GM12864 (cell line): ENCODE measurements at regions not wholly inside any gene's neighbourhood (a gene's known extent, or its start where the extent isn't known, plus 50 kb on each side); places are given as distances from the start of the nearest gene placed in this dataset.

ENCODE experiments used
- DNase-seq: peaks from one replicate; pipeline ENCODE4 v3.0.0-alpha.2; 2011; ENCODE audit warnings: low read depth
- H3K4me3 ChIP-seq: 2 replicates; pipeline ENCODE4 v1.5.1; 2011; ENCODE audit warnings: mild to moderate bottlenecking, low read depth, low read length, control low read depth
- TF ChIP-seq, protein P1 (sequence below): IDR thresholded peaks from 2 replicates; pipeline ENCODE4 v1.5.1; 2011; ENCODE audit warnings: low read depth, mild to moderate bottlenecking, moderate library complexity, low read length, control low read depth, inconsistent platforms; ENCODE audit errors: missing control alignments

DNA sequence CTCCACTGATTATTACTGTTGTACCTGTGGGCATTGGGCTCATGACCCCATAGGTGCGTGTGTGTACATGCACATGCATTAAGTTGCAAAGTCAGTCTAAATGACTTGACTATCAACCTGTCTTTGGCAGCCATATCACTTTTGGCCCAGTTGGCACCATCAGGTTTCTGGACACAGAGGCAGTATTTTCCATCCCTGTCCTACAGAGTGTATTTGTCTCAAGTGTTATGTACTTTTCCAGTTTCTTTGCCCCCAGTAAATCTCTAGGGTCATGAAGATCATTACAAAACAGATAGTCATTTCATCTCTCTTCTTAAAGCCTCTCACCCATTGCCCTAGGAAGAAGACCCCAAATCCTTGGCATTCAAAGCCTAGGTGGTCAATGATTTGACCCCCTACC is 121.4 kb downstream of the C9orf152 start:
- no peak overlapping the region for H3K4me3 ChIP-seq
- no peak for DNase-seq
- TF ChIP-seq, protein P1, sequence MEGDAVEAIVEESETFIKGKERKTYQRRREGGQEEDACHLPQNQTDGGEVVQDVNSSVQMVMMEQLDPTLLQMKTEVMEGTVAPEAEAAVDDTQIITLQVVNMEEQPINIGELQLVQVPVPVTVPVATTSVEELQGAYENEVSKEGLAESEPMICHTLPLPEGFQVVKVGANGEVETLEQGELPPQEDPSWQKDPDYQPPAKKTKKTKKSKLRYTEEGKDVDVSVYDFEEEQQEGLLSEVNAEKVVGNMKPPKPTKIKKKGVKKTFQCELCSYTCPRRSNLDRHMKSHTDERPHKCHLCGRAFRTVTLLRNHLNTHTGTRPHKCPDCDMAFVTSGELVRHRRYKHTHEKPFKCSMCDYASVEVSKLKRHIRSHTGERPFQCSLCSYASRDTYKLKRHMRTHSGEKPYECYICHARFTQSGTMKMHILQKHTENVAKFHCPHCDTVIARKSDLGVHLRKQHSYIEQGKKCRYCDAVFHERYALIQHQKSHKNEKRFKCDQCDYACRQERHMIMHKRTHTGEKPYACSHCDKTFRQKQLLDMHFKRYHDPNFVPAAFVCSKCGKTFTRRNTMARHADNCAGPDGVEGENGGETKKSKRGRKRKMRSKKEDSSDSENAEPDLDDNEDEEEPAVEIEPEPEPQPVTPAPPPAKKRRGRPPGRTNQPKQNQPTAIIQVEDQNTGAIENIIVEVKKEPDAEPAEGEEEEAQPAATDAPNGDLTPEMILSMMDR, result no peak

DNA sequence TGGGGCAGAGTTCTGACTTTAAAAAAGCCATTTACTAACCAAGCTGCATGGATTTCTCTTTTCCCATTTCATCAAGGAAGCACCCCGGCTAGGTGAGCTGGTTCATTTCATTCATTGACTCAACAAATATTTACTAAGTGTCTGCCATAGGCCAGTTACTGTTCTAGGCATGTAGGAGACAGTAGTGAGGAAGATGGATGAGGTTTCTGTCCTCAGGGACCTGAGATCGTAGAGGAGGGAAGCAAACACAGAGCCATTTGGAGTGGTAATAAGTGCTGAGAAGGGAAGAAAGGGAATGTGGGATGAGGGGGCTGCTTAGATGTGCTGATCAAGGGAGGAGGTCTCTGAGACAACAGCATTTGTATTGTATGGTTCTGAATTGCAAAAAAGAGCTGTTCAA is 120.4 kb downstream of the C9orf152 start:
- TF ChIP-seq, protein P1, result no peak
- no peak overlapping the region for H3K4me3 ChIP-seq
- DNase-seq, result no peak

DNA sequence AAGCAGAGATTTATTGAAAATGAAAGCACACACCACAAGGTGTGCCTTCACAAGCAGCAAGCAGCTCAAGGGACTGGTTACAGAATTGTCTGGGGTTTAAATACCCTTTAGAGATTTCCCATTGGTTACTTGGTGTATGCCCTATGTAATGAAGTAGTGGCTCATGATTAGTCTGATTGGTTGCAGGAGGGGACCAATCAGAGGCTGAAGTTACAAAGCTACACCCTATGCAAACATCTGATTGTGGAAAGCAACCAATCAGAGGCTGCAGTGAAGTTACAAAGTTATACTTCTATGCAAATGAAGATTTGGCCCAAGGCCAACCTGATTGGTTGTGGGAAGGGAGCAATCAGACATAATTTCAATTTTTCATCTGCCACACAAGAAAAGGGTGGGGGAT is 119.9 kb downstream of the C9orf152 start:
- no peak for DNase-seq
- no peak overlapping the region for H3K4me3 ChIP-seq
- TF ChIP-seq, protein P1, result no peak

DNA sequence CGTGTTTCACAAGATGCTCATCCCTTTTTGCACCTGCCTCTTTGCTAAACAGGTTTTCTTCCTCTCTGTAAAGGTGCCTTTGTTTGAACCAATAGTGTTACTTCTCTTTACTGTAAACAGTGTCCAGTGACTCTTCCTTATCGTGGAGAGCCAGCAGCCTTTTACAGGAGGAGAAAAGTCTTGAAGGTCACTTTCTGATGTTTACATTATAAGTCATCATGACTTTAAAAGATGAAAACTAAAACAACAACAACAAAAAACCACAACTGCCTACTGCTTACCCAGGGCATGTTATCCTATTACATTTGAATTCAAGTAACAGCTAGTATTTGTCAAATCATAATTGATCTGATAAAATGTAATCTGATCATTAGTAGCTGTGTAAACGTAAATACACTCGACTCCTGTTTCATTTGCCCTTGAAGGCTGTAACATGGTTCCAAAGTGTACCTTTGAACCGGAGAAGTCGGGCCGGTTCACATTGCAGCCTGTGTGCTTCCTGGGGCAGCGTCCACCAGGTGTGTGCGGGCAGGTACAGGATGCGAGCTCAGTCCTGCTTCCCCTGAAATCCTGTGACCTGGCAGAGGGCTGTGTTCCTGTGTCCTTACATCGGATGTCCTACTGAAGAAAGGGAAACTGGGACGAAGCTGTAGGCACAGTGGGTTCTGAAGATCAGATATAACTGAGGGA is 118.1 kb downstream of the C9orf152 start:
- TF ChIP-seq, protein P1, result no peak
- DNase-seq, result no peak
- no peak overlapping the region for H3K4me3 ChIP-seq

DNA sequence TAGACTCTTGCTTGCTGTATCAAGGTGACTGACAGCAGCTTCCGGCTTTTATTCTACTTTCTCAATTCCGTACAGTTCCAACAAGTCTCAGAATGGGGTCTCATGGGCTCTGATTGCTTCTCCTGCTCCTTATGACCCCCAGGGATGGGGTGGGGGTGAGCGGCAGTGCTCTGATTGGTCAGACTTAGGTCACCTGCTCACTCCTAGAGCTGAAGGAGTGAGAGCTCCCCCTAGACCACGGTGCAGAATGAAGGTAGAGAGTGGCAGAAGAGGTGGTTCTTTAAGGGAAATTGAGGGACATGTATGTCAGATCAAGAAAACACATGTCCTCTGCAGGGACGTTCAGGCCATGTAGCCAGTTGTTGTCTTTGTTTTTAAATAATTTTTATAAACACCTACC is 115.2 kb downstream of the C9orf152 start:
- TF ChIP-seq, protein P1, result no peak
- no peak for DNase-seq
- no peak overlapping the region for H3K4me3 ChIP-seq

DNA sequence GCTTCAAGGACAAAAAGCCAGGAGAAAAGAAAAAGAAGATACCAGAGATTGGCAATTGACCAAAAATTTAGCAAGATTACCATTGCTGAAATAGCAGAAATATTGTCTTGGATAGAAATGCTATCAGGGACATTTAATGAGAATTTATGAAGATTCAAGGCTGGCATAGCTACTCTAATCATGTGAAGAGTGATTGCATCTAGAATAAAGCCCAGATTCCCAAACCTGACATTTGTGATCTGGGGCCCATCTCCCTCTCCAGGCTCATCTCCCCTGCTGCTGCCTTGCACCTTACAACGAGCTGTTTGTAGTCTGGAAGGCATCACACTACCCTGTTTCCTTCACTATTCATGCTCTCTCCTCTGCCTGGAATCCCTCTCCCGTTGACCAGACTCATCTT is 114.5 kb downstream of the C9orf152 start:
- TF ChIP-seq, protein P1, result no peak
- no peak for DNase-seq
- no peak overlapping the region for H3K4me3 ChIP-seq

DNA sequence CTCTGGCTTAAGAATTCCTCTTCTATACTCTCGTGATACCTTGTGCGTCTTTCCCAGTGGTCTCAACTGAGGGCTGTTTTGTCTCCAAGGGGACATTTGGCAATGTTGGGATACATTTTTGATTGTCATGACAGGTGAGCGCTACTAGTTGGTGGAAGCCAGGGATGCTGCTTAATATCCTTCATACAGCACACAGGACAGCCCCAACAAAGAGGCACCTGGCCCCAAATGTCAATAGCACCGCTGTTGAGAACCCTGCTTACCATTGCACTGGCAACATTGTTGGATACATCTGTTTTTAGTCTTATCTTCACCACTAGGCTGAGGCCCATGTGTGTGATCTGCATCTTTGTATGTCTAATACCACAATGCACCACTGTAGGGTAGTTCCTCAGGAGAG is 114.1 kb downstream of the C9orf152 start:
- no peak for DNase-seq
- H3K4me3 ChIP-seq, result no peak overlapping the region
- TF ChIP-seq, protein P1, result no peak
